CD4-positive, alpha-beta T cell treated with Interleukin-2 at 100 ng/mL for 4 hours (primary cell): ENCODE measurements at regions not wholly inside any gene's neighbourhood (a gene's known extent, or its start where the extent isn't known, plus 50 kb on each side); places are given as distances from the start of the nearest gene placed in this dataset.

Experiments
- DNase-seq: peaks from one replicate; pipeline ENCODE4 v3.0.0-alpha.2; 2020; ENCODE audit warnings: low spot score

DNA sequence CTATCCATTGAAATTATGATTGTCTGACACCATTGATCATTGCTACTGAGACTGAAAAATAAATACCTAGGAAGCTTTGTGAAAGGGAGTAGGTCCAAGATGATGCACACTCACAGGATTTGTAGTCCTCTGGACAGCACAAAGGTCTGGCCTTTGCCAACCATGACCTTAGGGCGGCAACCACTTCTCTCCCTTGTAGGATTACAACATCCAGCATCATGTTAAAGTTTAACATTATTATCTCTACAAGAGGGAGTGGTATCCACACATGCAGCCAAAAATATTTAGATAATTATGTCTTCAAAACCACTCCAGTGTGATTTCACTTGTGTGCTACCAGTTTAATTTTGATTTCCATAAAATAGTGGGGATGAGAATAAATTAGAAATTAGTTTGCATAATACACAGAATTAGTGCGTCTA lies 51.1 kb upstream of the NHSL1 start:
- DNase-seq, result no peak

DNA sequence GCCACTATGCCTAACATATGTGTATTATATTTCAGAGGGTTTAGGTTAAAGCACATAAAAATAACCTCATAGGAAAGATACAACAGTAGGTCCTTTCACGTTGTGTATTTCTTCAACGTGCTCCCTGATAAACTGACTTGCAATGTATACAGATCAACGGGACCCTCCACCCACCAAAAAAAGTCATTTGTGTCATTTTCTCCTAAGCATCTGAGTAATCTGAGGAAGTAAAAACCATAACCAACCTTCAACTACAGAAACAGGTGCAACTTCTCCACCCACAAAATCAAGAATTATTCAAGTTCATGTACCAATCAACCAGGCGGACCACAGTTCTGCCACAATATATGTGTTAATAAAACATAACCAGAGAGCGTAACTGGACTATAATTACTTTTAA lies 54.9 kb upstream of the NHSL1 start:
- DNase-seq, result no peak

DNA sequence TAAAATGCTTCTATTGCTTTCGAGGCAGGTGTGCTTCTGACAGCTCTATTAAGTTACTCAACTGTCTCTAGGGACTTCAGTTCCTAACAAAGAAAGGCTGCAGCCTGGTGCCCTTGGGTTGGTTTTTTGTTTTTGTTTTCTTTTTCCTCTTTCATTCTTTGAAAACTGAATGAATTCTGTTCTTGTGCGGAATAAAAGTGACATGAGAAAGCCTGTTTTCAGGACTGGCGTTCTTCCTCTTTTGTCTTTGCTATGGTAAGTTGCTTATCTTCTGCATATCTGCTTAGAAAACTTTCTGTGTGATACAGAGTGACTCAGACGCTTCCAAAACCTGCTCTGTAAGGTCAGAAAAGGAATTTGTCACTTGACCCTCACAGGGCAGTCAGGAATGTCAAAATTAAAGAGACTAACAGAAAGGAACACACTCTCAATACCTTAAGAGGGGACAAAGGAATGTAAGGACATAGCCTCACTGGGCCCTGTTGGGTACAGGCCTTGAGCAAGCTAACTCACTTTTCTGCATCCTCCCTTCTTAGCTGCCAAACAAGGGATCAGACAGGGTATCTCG lies 56.2 kb upstream of the NHSL1 start:
- DNase-seq, result no peak

DNA sequence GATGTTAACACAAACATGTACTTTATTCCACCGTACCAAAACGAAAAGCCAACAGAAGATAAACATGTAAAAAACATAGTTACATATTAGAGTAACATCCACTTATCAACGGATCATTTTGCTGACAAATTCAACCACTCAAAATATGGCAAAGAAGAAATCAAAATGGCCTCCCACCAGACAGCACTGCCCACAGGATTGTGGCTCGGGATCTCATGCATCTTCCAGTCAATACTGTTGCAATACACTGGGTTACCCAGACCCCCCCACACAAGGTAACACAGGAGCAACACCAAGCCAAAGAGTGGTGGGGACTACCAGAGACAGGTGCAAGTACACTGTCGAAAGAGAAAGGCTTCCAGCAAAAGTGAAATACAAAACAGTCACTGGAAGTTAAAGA lies 57.9 kb upstream of the NHSL1 start:
- DNase-seq, result no peak

DNA sequence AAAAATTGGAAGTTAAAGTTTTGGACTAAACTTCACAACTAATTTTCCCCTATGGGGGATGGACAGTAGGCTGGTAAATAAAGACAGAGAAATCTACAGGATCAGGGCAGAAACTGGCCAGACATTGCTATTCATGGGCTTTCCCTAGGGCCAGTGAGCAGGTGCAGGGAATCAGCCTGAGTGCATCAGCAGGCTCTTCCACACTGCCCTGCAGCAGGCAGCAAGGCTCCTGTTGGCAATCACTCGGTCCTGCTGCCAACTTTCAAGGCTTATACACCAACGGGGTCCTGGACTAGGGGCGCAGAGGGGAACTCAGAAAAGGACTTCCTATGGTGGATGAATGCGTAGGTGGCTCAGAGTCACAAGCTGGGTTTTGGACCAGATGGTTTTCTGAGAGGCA lies 59.8 kb upstream of the NHSL1 start:
- DNase-seq, result no peak

DNA sequence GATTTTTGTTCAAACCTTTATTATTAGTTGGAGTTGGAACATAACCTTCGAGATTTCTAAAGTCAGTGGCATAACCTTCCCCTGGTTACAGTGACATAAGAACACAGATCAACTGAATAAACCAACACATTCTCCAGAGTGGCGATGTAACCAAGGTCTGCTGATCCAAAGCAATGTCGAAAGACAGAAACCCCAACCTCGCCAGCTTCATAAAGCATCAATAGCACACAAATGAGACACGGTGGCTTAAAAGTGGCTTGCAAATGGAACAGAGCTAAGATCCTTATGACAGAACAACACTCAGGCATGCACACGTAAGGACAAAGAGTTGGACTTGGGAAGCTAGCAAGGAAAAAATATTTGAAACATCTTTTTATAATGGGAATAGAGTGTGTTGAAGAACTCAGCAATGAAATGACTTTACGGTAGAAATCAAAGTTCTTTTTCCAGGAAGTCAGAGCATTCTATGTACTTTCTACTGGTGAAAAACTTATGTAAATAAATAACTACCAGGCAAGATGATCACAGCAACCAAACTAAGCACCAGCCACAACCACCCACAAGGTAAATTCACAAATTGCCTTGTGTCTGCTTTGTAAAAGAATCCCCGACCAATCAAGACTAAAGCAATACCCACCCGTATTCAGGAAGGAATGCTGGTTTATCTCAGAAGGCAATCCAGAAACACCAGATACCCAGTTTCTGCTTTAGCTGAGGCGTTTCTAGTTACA lies 61.0 kb upstream of the NHSL1 start:
- no peak for DNase-seq

DNA sequence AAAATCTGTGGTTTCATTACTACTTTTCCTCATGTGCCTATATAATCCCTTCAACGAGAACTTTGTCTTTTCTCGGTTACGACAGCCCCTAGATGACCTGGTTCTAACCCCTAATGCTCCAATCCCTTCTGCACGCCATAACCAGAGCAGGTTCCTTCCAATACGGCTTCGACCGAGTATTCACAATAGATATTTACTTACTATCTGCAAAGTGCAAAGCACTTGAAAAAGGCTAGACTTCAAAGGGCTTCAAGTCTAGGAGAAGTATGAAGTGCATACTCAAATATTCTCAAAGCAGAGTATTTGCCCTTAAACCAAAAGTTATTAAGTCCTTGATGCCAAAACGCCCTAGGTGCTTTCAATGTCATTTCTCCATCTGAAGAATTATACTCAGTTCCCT lies 63.4 kb upstream of the NHSL1 start:
- DNase-seq, result no peak

DNA sequence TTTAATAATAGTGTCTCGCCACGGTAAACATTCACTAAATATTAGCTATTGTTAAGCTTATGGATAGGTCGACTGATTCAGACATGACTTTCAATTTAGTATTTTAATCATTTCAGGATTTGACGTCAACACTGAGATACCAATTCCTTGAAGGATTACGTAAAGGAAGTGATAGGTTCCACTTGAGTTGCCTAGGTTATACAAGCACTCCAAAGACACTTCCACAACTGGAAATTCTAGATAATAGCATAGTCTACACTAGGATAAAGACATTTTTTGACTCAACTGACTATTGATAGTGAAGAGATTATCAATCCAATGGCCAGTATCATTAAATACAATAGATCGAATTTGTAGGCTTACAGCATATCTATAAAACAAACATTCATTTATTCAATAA lies 63.9 kb upstream of the NHSL1 start:
- no peak for DNase-seq

DNA sequence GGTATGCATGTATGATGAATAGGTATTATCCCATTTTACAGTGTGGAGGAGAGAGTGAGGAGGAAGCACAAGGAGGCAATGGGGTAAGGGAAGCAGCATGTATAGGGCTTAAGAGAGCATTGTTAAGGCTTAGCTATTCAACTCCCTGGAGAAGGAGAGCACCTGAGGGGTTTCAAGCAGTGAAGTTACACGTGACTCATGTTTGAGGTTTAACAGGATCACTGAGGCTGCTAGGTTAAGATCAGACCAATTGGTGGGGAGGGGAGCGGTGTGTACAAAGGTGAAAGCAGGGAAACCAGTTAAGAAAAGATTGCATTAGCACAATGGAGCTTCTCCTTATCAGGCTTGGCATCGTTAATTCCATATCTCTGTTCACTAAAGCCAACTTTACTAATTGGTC lies 64.4 kb upstream of the NHSL1 start:
- DNase-seq, result no peak

DNA sequence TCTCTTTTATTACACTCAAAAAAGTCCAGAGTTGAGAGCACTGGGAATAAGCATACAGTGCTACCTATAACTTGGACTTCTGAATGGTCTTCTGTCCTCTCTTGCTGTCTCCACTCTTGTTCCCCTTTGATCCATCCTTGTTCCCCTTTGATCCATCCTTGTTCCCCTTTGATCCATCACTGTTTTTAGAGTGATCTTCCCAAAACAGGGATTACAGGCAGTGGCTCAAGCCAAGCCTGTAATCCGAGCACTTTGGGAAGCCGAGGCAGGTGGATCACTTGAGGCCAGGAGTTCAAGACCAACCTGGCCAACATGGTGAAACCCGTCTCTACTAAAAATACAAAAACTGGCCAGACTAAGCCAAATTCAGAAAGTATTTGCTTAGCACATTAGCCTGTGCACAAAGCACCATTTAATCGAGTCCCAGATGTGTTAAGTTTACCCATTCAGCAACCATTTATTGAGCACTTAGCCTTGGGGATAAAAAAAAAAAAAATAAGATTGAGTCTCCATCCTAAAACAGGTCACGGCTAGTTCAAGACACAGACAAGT lies 65.0 kb upstream of the NHSL1 start:
- no peak for DNase-seq

DNA sequence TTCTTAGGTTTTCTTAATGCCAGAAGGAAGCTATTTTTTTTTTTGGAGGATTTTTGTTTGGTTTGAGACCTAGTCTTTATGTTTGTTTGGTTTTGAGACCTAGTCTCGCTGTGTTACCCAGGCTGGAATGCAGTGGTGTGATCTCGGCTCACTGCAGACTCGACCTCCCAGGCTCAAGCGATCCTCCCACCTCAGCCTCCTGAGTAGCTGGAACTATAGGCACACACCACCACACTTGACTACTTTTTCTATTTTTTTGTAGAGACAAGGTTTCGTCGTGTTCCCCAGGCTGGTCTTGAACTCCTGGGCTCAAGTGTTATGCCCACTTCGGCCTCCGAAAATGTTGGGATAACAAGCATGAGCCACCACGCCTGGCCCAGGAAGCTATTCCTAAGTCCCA lies 67.8 kb upstream of the NHSL1 start:
- no peak for DNase-seq

DNA sequence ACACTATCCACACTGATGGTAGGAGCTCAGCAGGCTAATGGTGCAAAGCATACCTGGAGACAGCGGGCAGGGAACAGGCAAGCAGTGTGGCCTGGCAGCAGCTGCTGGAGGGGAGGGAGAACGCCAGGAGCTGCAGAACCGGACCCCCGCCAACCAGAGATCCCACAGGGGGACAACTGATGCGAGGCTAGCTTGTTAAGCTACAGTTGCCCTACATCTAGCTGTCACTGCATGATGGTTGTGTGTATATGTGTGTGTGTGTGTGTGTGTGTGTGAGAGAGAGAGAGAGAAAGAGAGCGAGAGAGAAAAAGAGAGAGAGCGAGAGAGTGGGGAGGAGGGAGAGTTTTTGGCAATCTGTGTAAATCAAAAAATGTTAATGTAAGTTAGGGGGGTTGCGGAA lies 69.7 kb upstream of the NHSL1 start:
- DNase-seq, result no peak

DNA sequence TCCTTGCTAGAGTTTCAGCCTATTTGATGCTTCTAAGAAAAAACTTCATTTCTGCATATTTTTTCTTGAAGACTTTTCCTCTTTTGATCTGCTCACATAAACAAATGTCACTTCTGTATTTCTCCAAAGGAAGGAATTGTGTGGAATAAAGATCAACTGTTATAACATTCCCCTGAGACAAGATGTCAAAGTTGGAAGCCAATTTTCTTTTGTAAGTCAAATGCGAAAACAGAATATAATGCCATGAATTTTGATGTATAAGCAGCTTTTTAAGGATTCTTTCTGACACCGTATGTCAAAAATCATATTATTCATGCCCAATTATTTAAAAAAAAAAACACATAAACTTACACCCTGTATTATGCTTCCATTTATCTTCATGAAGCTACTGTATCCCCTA lies 70.3 kb upstream of the NHSL1 start:
- DNase-seq, result no peak

DNA sequence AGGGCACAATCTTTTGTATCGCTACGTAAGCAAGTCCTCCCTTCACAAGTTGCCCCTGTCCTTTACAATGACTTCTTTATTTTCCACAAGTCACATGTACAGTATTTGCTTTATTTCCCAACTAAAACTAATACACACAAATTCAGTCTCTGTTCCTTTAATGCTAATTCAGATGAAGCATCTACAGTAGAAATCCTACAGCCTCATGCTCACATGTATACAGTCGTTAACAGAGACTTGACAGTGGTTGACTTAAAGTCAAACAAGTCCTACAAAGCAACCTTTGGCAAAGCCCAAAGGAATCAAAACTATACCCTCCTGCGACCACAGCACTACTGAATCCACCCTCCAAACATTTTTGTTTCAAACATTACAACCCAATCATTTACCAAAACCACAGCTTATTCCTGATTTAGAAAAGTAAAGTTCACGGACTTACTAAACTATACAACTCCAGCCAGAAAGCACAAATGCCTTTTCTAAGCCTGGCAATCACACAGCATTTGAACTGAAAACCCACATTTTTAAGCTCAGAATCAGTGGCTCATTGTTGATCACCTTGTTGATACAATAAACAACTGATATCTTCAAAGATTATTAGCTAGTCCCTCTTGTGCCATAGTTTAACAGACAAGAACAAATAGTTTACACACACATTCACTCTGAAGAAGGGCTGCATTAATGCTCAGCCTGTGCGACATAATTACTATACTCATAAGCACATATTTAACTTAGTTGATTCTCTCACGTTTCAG lies 70.9 kb upstream of the NHSL1 start:
- no peak for DNase-seq

DNA sequence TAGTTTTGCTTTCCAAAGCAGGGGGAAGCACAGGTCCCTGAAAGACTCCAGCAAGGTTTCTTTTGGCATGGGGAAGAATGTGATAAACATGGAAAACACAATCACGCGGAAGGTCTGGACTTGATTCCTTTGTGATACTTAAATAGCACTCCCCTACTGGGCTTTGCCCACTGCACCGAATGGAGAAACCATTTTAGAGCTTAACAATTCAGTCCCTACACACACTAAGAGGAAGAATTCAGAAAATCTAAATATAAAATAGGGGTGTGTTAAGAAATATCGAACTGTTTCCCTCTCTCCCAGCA lies 71.4 kb upstream of the NHSL1 start:
- DNase-seq, result no peak

DNA sequence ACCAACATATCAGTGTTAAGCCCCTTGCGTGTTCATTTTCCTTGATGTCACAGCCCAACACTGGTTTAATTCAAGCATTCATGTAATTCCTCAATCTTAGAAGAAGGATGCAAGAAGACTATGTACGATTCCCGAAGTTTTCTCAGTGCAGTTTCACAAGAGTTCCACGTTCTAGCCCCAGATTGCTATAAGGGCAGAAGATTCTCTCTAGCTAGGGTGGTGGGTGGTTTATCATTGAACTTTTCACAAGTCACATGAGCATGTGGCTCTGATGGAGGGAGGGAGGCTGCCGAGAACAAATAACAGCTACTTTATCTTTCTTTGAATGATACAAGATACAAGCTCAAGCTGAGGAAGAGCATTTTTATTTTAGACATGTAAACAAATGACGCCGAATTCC lies 71.9 kb upstream of the NHSL1 start:
- no peak for DNase-seq

DNA sequence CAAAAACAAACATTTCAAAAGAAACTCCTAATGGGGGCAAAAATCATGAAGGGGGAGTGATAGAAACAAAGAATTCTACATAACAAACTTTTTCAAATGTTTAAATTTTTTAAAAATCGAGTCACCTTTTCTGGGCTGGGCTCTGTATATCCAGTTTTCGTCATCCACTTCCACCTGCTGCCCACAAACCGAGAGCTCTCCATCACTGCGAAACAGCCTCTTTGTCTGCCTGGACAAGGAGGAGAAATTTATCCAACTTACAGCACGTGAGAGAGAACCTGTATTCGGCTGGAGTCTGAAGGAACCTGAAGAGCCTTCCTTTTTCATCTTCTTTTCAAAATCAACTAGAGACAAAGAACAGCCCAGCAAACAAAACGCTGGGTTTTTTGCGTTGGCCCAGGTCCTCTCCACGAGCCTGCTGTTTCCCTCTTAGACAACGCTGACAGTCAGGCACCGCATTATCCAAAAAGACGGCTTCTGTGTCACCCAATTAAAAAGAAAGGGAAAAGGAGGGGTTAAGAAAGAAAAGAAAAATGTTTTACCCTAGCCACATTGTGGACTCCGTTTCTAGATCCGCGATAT lies 72.4 kb upstream of the NHSL1 start:
- no peak for DNase-seq

DNA sequence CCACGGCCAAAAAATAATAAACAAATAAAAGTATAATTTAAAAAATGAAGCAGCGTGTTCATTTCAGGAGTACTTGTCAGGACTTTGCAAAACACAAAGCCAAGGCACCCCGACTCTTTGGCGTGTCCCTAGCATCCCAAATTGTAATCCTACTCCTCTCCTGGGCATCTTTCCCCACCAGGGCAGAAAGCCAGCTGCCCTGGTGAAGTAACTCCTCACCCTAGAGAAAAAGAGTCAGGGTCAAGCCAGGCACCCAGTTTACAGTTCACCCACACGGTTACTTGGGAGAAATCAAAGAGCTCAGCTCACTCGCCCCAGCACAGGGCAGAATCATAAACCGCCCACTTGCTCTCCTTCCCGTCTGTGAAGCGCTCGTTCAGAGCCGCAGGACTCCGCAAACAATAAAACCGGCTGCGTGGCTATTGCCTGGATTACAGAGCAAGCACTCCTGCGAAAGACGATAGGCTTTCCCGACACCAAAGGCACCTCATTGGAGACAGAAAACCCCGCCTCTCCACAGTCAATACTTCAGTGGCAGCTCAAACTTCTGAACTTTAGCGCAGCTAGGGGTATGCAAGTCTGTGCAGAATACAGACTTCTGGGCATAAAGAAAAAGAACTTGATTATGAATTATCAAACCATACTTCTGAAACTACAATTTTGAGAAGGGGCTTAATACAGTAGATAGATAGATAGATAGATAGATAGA lies 73.0 kb upstream of the NHSL1 start:
- no peak for DNase-seq

DNA sequence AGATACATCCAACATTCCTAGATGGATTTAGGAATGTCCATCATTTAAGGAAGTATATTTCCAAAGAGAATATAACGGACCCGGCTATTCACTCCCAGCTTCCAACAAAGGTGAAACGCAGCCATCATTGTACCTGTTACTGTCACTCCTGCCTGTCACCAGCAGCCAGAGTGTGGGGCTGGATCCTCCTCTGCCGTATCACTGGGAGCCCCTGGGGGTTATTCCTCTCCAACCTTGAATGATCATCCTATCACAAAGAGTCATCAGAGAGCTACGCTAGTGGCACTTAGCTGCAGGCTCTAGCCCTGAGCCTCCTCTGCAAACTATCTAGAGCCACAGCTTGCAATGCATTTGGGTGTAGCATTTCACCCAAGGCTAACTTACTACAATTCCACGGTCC lies 73.6 kb upstream of the NHSL1 start:
- no peak for DNase-seq

DNA sequence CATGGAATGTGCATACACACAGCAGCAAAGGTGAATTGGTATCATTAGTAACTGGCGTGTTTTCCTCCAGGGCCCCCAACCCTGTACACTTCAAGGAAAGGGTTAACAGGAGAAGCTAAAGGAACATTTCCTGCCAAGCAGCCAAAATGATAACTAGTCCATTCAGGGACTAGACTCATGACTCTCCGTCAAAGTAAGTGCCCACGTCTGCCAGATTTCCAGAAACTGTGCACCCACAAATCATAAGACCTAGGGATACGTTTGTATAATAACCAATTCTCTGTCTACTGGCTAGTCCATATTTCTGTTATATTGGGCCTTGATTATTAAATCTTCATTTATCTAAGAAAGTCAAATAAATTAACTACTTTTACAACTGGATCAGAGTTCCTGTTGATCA lies 76.0 kb upstream of the NHSL1 start:
- no peak for DNase-seq

DNA sequence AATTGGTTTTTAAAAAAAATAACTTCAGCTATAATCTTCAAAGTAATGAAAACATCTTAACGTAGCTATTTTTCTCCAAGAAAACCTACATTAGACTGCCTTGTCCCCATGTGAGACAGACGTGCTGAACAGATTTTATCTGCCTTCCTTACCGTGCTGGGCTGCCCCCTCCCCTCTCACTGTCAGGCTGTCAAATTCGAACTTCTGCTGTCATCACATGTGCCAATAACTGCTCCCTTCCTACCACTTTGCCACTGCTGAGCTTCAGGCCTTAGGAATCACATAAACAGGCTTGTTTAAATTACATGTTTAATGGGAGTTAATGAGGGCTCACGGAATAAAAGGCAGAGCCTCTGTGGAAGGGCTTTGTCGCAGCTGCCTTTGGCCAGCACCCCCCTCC lies 77.0 kb upstream of the NHSL1 start:
- no peak for DNase-seq

DNA sequence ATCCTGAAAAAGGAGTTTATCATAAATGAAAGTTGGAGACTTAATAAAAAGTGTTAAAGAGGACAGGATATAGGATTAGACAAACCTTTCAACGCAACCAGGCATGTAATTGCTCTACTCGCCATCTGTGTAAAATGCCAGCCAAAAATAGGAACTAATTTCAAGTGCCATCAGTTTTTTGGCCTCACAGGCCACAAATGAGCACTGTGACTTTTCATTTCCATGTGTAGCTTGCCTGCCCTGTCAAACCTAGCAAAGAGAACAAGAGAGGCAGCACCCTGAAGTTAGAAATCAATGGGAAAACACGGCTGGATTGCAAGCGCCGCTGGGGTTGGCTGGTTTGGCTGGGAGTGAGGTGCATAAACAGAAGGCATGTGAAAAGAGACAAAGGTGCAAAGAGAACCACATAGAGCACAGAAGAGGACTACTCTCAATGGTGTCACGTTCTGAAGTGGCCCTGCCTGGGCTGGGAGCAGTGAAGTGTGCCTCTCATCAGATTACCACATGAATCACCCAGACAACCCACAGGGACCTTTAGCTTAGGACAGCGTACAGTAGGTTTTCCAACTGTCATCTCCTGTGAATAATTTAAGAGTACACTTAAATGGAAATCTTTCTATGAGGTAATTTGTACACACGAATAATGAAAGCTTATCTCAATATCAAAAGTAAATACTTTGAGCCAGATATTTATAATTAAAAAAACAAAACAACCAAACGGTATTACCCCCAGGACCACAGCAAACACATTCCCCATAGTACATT lies 78.0 kb upstream of the NHSL1 start:
- no peak for DNase-seq
